HG02943 (cell line): ENCODE measurements at regions not wholly inside any gene's neighbourhood (a gene's known extent, or its start where the extent isn't known, plus 50 kb on each side); places are given as distances from the start of the nearest gene placed in this dataset.
"Not testable (repeated sequence)": the region's sequence is repeated elsewhere in the genome, so short reads cannot be mapped to it uniquely, and the experiment has no call there.

Experiments used
- ATAC-seq: cut with Tn5 transposase; IDR thresholded peaks from one replicate; pipeline ENCODE4 v1.9.1; 2021; ENCODE audit warnings: mild to moderate bottlenecking, low read depth, moderate library complexity; ENCODE audit not compliant: unreplicated experiment

GRCh38 chr5:112034421-112034979 lies 277.5 kb upstream of the NREP start:
- ATAC-seq, result no peak

- ATAC-seq, result not testable (repeated sequence)
Measured at GRCh38 chr5:112026879-112027278, 269.9 kb upstream of the NREP start.

GRCh38 chr5:112025757-112026156 lies 268.8 kb upstream of the NREP start:
- no peak for ATAC-seq

- no peak for ATAC-seq
Measured at GRCh38 chr5:112024769-112025168, 267.8 kb upstream of the NREP start.

- ATAC-seq, result no peak
Measured at GRCh38 chr5:112024221-112024620, 267.2 kb upstream of the NREP start.

- no peak for ATAC-seq
Measured at GRCh38 chr5:112023766-112024165, 266.8 kb upstream of the NREP start.

- ATAC-seq, result no peak
Measured at GRCh38 chr5:112018846-112019245, 261.9 kb upstream of the NREP start.

GRCh38 chr5:112016980-112017379 lies 260.0 kb upstream of the NREP start:
- no peak for ATAC-seq

GRCh38 chr5:112014783-112015395 lies 257.9 kb upstream of the NREP start:
- ATAC-seq, result no peak

GRCh38 chr5:112013660-112014059 lies 256.7 kb upstream of the NREP start:
- ATAC-seq, result no peak

- ATAC-seq, result no peak
Measured at GRCh38 chr5:112012104-112012503, 255.1 kb upstream of the NREP start.

- ATAC-seq, result no peak
Measured at GRCh38 chr5:112010475-112010874, 253.5 kb upstream of the NREP start.

GRCh38 chr5:112006721-112007120 lies 249.7 kb upstream of the NREP start:
- no peak for ATAC-seq

- no peak for ATAC-seq
Measured at GRCh38 chr5:112005623-112005930, 248.6 kb upstream of the NREP start.

GRCh38 chr5:112004867-112005622 lies 248.1 kb upstream of the NREP start:
- peak; percentile 65 for ATAC-seq

GRCh38 chr5:112002376-112002775 lies 245.4 kb upstream of the NREP start:
- ATAC-seq, result no peak

- no peak for ATAC-seq
Measured at GRCh38 chr5:111999286-111999685, 242.3 kb upstream of the NREP start.

GRCh38 chr5:111998871-111999270 lies 241.9 kb upstream of the NREP start:
- ATAC-seq, result no peak

GRCh38 chr5:111997711-111998110 lies 240.7 kb upstream of the NREP start:
- ATAC-seq, result no peak

GRCh38 chr5:111997308-111997707 lies 240.3 kb upstream of the NREP start:
- no peak for ATAC-seq

- ATAC-seq, result no peak
Measured at GRCh38 chr5:111996574-111996973, 239.6 kb upstream of the NREP start.

GRCh38 chr5:111995701-111996100 lies 238.7 kb upstream of the NREP start:
- no peak for ATAC-seq
